ENCODE measurements at regions not wholly inside any gene's neighbourhood (a gene's known extent, or its start where the extent isn't known, plus 50 kb on each side); places are given as distances from the start of the nearest gene placed in this dataset.

DNA sequence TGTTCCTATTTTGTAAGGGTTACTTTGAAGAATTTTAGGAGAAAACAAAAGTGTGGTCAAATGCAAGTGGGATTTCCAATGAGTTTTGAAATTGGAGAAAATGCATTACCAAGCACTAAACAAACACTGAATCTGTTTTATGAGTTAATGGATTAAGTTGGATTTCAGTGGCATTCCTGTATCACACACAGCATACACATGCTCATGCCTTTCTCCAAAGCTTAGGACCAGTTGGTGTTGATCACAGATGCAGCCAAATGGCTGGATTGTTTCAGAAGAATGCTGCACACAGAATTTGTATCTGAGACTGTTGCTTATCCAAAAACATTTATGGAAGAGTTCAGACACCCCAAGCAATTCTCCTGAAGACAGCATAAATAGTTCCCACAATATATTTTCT, 611.1 kb downstream of the ACTL7B start:
- Histone ChIP-seq H3K36me3 (ENCODE audit: insufficient read depth) (no peaks in the 10 kb centered on the region), H3K4me3 (IDR thresholded peaks at IDR 0.05; ENCODE audit: insufficient read depth, low read depth, low read length) (no peak overlapping the region), H3K27me3 (ENCODE audit: insufficient read depth, low read depth) (no peaks in the 10 kb centered on the region), H3K79me2 (ENCODE audit: insufficient read depth, low read depth) (no peaks in the 10 kb centered on the region), H4K20me1 (ENCODE audit: insufficient read depth) (no peaks in the 10 kb centered on the region), H3K27ac (no peak overlapping the region), H3K4me2 (no peak overlapping the region), H2AFZ (ENCODE audit: low read depth) (no peak overlapping the region), H3K4me1 (ENCODE audit: low read depth, poor library complexity, severe bottlenecking) (no peaks in the 10 kb centered on the region), H3K9ac (no peak overlapping the region)
- TF ChIP-seq, protein P1, sequence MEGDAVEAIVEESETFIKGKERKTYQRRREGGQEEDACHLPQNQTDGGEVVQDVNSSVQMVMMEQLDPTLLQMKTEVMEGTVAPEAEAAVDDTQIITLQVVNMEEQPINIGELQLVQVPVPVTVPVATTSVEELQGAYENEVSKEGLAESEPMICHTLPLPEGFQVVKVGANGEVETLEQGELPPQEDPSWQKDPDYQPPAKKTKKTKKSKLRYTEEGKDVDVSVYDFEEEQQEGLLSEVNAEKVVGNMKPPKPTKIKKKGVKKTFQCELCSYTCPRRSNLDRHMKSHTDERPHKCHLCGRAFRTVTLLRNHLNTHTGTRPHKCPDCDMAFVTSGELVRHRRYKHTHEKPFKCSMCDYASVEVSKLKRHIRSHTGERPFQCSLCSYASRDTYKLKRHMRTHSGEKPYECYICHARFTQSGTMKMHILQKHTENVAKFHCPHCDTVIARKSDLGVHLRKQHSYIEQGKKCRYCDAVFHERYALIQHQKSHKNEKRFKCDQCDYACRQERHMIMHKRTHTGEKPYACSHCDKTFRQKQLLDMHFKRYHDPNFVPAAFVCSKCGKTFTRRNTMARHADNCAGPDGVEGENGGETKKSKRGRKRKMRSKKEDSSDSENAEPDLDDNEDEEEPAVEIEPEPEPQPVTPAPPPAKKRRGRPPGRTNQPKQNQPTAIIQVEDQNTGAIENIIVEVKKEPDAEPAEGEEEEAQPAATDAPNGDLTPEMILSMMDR (conservative IDR thresholded peaks at IDR 0.05; ENCODE audit: low read depth, low read length): no peak

DNA sequence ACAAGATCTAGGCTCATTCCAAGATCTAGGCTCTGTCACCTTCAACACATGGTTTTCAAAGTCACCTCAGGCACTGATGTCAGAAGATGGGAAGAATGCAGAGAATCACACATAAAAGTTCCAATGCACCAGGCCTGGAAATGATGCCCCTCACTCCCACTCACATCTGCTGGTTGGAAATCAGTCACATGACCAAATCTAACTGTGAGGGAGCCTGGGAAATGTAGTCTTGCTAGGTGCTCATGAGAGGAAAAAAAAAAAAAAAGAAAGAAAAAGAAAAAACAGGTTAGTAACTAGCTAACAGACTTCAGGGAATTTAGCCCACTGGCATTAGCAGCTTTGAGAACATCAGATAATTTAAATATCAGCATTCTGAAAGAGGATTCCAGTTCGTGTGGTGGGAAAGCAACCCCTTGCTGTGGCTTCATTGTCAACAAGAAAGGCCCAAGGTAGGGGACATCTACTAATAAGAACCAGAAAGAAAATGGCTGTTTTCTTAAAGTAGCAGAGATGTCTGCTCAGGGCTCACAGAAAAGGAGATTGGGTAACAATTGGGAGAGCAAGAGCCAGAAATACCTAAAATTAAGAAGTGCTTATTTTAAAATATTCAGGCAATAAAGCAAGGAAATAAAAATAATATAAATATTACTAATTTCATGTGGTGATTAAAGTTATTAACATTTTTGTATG, 614.3 kb downstream of the ACTL7B start:
- Histone ChIP-seq H4K20me1 (ENCODE audit: insufficient read depth) (no peaks in the 10 kb centered on the region), H3K79me2 (ENCODE audit: insufficient read depth, low read depth) (no peaks in the 10 kb centered on the region), H3K4me2 (no peak overlapping the region), H3K4me3 (IDR thresholded peaks at IDR 0.05; ENCODE audit: insufficient read depth, low read depth, low read length) (no peak overlapping the region), H3K27me3 (ENCODE audit: insufficient read depth, low read depth) (no peaks in the 10 kb centered on the region), H3K4me1 (ENCODE audit: low read depth, poor library complexity, severe bottlenecking) (no peaks in the 10 kb centered on the region), H3K27ac (no peak overlapping the region), H3K9ac (no peak overlapping the region), H3K36me3 (ENCODE audit: insufficient read depth) (no peaks in the 10 kb centered on the region), H2AFZ (ENCODE audit: low read depth) (no peak overlapping the region)
- TF ChIP-seq, protein P1 (conservative IDR thresholded peaks at IDR 0.05; ENCODE audit: low read depth, low read length): no peak

GRCh38 chr9:108239696-108240321, 616.0 kb downstream of the ACTL7B start:
- Histone ChIP-seq H4K20me1 (ENCODE audit: insufficient read depth) (no peaks in the 10 kb centered on the region), H3K27me3 (ENCODE audit: insufficient read depth, low read depth) (no peaks in the 10 kb centered on the region), H3K36me3 (ENCODE audit: insufficient read depth) (no peaks in the 10 kb centered on the region), H3K4me2 (no peak overlapping the region), H3K9ac (no peak overlapping the region), H2AFZ (ENCODE audit: low read depth) (no peak overlapping the region), H3K79me2 (ENCODE audit: insufficient read depth, low read depth) (no peaks in the 10 kb centered on the region), H3K4me3 (IDR thresholded peaks at IDR 0.05; ENCODE audit: insufficient read depth, low read depth, low read length) (no peak overlapping the region), H3K4me1 (ENCODE audit: low read depth, poor library complexity, severe bottlenecking) (no peaks in the 10 kb centered on the region), H3K27ac (no peak overlapping the region)
- TF ChIP-seq, protein P1 (conservative IDR thresholded peaks at IDR 0.05; ENCODE audit: low read depth, low read length): no peak

DNA sequence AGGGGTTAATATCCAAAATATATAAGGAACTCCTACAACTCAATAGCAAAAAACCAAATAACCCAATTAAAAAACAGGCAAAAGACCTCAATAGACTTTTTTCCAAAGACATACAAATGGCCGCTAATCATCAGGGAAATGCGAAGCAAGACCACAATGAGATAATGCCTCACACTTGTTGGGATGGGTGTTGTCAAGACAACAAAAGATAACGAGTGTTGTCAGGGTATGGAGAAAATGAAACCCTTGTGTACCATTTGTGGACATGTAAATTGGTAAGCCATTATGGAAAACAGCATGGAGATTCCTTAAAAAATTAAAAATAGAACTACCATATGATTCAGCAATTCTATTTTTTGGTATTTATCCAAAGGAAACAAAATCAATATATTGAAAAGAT, 620.2 kb downstream of the ACTL7B start:
- Histone ChIP-seq H3K4me3 (IDR thresholded peaks at IDR 0.05; ENCODE audit: insufficient read depth, low read depth, low read length) (no peak overlapping the region), H3K79me2 (ENCODE audit: insufficient read depth, low read depth) (no peaks in the 10 kb centered on the region), H3K27ac (no peak overlapping the region), H3K36me3 (ENCODE audit: insufficient read depth) (no peaks in the 10 kb centered on the region), H2AFZ (ENCODE audit: low read depth) (no peak overlapping the region), H3K4me1 (ENCODE audit: low read depth, poor library complexity, severe bottlenecking) (no peaks in the 10 kb centered on the region), H4K20me1 (ENCODE audit: insufficient read depth) (no peaks in the 10 kb centered on the region), H3K4me2 (no peak overlapping the region), H3K27me3 (ENCODE audit: insufficient read depth, low read depth) (no peaks in the 10 kb centered on the region), H3K9ac (no peak overlapping the region)
- TF ChIP-seq, protein P1 (conservative IDR thresholded peaks at IDR 0.05; ENCODE audit: low read depth, low read length): no peak

All from KMS-11 (cell line).